Daoy (cell line): ENCODE measurements at regions not wholly inside any gene's neighbourhood (a gene's known extent, or its start where the extent isn't known, plus 50 kb on each side); places are given as distances from the start of the nearest gene placed in this dataset.

Experiments
- DNase-seq: peaks from one replicate; pipeline ENCODE4 v3.0.0-alpha.2; 2015; ENCODE audit warnings: low read depth

DNA sequence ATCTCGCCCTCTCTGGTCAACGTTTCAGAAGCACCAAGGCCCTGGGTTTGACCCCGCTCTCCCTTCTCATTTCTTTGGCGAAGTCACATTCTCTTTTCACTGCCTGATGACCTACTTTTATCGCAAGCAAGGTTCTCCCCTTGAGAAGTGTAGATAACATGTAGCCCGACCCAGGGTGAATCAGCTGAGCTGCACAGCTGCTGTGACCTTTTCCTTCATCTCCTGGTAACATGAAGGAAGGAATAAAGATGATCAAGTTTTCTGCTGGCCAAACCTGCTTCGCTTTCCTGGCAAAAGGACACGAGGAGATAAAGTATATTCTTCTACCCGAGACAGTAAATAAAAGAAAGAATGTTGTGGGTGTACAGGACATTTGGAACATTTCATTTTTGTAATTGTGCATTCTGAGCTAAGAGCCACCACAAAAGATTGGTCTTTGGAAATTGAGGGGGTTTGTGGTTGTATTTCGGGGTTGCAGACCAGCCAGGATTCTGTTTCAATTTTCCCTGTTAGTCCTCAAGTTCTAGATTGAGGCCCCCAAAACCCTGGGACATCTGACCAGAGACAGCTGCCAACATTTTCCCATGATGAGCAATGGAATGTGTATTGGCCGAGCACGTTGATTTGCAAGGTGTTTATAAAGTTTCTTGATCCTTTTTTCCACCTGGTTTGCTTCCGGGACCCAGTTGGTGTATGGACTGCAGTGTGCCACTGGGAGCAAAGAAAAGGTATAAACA, 155.1 kb upstream of the ZNF462 start:
- DNase-seq: no peak

GRCh38 chr9:106708475-106709146, 154.4 kb upstream of the ZNF462 start:
- no peak for DNase-seq

- no peak for DNase-seq
These were observed 150.7 kb upstream of the ZNF462 start for GRCh38 chr9:106712279-106712678.

DNA sequence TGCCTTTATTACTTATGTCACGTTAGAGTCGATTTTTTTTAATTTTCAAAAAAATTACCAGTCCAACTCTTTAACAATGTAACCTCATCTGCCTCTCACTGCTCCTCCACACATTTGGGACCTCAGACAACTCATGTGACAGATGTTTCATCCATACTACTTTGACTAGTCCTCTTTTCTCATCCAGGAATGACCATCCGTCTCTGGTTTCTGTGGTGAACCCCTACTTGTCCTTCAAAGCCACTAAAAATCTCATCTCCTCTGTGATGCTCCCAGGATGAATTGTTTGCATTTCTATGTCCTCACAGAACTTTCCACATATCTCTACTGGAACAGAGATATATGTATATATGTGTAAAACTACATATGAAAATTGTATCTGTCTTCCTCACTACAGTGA, 149.8 kb upstream of the ZNF462 start:
- DNase-seq: no peak

GRCh38 chr9:106716820-106717219, 146.1 kb upstream of the ZNF462 start:
- DNase-seq: no peak

- DNase-seq: peak; percentile 66
These were observed 145.3 kb upstream of the ZNF462 start for GRCh38 chr9:106717686-106718085.

DNA sequence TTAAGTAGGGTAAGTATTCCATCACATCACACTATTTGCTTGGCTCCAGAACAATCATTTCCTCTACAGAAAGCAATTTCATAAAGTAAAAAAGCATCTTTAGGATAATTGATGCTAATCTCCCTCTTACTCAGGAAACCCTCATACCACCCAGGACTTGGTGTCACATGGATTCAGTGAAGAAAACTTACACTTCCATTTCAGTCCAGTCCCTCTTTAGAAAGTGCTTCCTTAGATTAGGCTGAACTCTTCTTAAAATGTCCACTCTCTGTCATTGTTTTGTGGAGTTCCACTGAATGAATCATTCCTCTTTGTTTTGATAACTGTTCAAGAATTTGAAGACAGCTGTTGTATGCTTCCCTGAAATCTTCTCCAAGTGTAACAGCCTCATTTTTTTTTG, 144.0 kb upstream of the ZNF462 start:
- peak; percentile 33 for DNase-seq

- DNase-seq: no peak
These were observed 140.8 kb upstream of the ZNF462 start for GRCh38 chr9:106722051-106722753.

- no peak for DNase-seq
These were observed 139.0 kb upstream of the ZNF462 start for GRCh38 chr9:106723926-106724325.

- no peak for DNase-seq
These were observed 138.4 kb upstream of the ZNF462 start for GRCh38 chr9:106724566-106724965.

GRCh38 chr9:106726070-106726815, 136.7 kb upstream of the ZNF462 start:
- no peak for DNase-seq

DNA sequence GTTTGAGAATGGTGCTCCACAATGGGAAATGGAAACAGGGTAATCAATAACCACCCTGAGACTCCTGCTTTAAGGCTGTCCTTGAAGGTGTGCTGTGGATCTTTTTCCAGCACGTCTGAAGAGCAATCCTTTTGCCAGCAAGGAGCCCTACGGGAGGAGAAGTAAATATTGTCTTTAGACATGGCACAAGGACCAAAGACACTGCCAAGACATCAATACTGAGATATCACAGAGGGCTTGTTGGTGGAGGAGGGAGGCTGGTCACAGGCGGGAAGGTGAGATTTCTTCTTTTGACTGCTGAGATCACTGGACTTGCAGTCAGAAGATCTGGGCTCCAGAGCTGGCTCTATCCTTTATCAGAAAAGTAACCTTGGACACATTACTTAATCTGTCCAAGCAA, 135.0 kb upstream of the ZNF462 start:
- no peak for DNase-seq

- no peak for DNase-seq
These were observed 134.1 kb upstream of the ZNF462 start for GRCh38 chr9:106728860-106729259.

DNA sequence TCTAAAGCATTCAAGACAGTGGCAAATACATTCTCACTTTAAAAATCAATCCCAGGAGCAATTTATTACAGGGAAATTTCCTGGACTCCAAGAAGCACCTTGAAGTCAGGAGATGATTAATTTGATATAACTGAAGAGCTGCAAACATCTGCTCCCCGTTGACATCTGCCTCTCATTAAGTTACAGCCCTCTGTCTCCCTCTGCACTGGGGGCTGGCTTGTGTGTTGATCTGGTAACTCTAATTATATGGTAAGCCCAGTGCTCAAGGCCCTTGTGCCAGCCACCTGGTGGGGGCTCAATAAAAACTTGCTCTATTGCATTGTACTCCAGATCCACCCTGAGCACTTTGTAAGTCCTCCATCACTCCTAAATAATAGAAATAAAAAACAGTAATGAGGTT, 131.1 kb upstream of the ZNF462 start:
- no peak for DNase-seq

- DNase-seq: no peak
These were observed 129.1 kb upstream of the ZNF462 start for GRCh38 chr9:106733828-106734380.

GRCh38 chr9:106737516-106737915, 125.5 kb upstream of the ZNF462 start:
- DNase-seq: no peak

- no peak for DNase-seq
These were observed 124.9 kb upstream of the ZNF462 start for GRCh38 chr9:106738109-106738508.

DNA sequence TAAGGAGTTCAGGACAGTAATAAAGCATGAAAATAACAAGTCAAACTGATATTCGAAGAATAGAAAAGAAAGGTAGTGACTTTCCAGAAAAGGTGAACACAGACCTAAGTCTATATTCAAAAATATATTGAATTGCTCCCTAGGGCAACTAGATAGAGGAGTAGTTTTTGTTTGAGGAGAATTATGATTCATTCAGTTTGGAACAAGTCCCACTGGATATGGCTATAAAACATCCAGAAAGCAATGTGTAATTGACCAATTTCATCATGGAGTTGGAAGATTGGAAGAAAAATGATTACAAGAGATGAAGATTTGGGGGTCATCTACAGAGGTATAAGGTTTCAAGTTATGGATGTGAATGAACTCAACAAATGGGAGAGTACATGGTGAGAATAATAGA, 117.5 kb upstream of the ZNF462 start:
- DNase-seq: peak; percentile 21

- no peak for DNase-seq
These were observed 117.1 kb upstream of the ZNF462 start for GRCh38 chr9:106745876-106746275.

GRCh38 chr9:106751681-106752080, 111.3 kb upstream of the ZNF462 start:
- DNase-seq: no peak

DNA sequence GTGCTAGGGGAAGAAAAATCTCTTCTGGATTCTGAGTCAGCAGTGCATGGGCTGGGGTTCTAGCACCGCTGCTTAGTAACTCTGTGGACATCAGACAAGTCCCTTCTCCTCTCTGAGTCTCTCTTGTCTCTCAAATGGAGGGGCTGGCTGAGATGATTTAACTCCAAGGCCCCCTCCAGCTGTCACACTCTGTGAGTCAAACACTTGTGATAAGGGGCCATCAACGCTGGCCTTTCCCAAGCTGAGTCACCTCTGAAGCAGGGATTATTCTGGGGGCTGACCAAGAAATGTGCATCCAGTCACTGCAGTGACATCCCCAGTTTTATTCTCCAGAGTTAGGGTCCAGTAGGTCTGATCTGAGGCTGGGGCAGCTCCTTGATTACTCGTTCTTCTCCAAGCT, 110.4 kb upstream of the ZNF462 start:
- peak; percentile 74 for DNase-seq

- DNase-seq: peak; percentile 46
These were observed 109.8 kb upstream of the ZNF462 start for GRCh38 chr9:106753155-106753671.
